ENCODE measurements at regions not wholly inside any gene's neighbourhood (a gene's known extent, or its start where the extent isn't known, plus 50 kb on each side); places are given as distances from the start of the nearest gene placed in this dataset.
"Not testable (repeated sequence)": the region's sequence is repeated elsewhere in the genome, so short reads cannot be mapped to it uniquely, and the experiment has no call there.

DNA sequence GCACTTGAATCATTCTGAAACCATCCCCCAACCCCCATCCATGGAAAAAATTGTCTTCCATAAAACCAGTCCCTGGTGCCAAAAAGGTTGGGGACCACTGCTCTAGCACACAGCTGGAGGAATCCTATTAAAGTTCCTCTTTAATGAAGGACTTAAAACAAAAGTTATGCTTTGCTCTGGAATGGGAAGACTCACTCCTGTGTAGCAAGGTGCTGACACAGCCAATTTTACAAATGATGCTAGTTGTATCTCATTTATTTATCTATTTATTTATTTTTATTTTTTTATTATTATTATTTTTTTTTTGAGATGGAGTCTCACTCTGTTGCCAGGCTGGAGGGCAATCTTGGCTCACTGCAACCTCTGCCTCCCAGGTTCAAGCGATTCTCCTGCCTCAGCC, 58.9 kb upstream of the NDUFV2 start:
- Mint-ChIP-seq H3K9me3 (ENCODE audit: low read depth) (no peaks in the 10 kb centered on the region), H3K27me3 (no peaks in the 10 kb centered on the region), H3K27ac (no peak overlapping the region), H3K36me3 (ENCODE audit: insufficient read depth) (no peaks in the 10 kb centered on the region), H3K4me1 (ENCODE audit: low read depth) (peaks cover 9% of the 10 kb centered on the region), H3K4me3 (ENCODE audit: low read depth) (no peak overlapping the region)
- TF ChIP-seq, protein P1, sequence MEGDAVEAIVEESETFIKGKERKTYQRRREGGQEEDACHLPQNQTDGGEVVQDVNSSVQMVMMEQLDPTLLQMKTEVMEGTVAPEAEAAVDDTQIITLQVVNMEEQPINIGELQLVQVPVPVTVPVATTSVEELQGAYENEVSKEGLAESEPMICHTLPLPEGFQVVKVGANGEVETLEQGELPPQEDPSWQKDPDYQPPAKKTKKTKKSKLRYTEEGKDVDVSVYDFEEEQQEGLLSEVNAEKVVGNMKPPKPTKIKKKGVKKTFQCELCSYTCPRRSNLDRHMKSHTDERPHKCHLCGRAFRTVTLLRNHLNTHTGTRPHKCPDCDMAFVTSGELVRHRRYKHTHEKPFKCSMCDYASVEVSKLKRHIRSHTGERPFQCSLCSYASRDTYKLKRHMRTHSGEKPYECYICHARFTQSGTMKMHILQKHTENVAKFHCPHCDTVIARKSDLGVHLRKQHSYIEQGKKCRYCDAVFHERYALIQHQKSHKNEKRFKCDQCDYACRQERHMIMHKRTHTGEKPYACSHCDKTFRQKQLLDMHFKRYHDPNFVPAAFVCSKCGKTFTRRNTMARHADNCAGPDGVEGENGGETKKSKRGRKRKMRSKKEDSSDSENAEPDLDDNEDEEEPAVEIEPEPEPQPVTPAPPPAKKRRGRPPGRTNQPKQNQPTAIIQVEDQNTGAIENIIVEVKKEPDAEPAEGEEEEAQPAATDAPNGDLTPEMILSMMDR (IDR thresholded peaks at IDR 0.05; ENCODE audit: unreplicated experiment): no peak
- DNase-seq (ENCODE audit: low spot score, unreplicated experiment): no peak

DNA sequence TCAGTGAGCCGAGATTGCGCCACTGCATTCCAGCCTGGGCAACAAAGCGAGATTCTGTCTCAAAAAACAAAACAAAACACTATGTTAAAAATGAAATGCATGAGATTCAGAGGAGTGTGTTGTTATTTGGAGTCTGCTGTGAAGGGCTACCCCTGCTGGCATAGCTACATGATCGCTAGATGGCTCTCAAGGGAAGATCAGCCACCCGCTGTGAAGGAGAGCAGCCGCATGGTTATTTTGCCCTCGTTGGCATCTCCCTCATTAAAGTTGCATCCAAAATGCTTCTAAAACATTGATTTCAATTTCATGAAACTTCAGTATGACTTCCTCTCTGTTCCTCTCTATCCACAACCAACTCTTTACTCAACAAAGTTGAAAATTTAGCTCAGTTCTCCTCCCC, 54.8 kb upstream of the NDUFV2 start:
- peaks cover 2% of the 10 kb centered on the region for H3K36me3 Mint-ChIP-seq (ENCODE audit: insufficient read depth)
- H3K27me3 Mint-ChIP-seq: no peaks in the 10 kb centered on the region
- TF ChIP-seq, protein P1 (IDR thresholded peaks at IDR 0.05; ENCODE audit: unreplicated experiment): no peak

DNA sequence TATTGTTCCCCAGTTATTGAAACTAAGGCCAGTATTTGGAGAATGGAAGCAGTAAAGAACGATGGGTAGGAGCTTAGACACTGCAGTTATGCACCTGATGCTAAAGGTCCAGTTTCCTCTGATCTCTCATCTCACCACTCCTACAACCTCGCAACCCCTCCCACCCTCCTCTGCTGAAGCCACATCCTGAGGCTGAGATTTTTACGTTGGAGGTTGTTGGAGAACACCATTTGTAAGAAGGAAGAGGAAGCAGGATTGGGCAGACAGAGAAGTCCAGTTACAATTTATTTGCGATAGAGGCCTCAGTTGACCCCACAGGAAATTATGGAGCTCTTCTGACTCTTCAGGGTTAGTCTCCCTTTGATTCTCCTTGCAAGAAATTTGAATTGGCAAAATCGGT, 54.3 kb upstream of the NDUFV2 start:
- peaks cover 21% of the 10 kb centered on the region for H3K9me3 Mint-ChIP-seq (ENCODE audit: low read depth)
- H3K4me1 Mint-ChIP-seq (ENCODE audit: low read depth): no peaks in the 10 kb centered on the region
- no peak overlapping the region for H3K27ac Mint-ChIP-seq
- no peaks in the 10 kb centered on the region for H3K27me3 Mint-ChIP-seq
- no peak overlapping the region for H3K4me3 Mint-ChIP-seq (ENCODE audit: low read depth)
- TF ChIP-seq, protein P1 (IDR thresholded peaks at IDR 0.05; ENCODE audit: unreplicated experiment): no peak
- H3K36me3 Mint-ChIP-seq (ENCODE audit: insufficient read depth): peaks cover 2% of the 10 kb centered on the region
- DNase-seq (ENCODE audit: low spot score, unreplicated experiment): no peak

More for the DNA sequence above, 54.8 kb upstream of the NDUFV2 start:
- DNase-seq (ENCODE audit: low spot score, unreplicated experiment): no peak
- Mint-ChIP-seq H3K4me1 (ENCODE audit: low read depth) (no peaks in the 10 kb centered on the region), H3K4me3 (ENCODE audit: low read depth) (no peak overlapping the region), H3K9me3 (ENCODE audit: low read depth) (peaks cover 16% of the 10 kb centered on the region), H3K27ac (no peak overlapping the region)

DNA sequence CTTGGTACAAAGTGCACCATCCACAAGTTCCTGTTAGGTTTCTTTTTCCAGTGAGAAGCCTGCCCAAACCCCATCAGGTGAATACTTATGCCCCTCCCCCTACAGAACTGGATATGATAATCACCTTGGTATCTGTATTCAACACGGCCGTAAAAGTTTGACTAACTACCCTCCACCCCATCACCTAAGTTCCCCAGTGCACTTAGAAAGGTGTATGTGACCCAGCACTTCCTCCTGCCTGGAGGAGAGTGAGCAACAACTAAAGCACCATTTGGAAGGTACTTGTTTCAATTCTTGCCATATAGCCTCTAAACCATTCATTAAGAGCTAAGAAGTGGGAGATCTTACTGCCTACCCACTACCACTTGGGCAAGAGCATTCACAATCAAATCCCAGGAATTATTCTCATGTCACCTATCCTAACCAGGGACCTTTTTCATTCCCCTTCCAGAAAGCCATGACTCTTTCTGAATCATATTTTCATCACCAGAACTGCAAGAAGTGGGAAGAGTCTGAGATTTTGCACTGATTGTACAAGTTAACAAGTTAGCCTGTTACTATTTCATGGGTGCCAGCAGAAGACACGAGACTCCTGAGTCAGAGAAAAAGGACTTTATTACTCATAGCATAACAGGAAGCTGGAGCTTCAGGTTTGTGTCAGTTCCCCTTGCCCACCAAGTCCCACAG, 53.5 kb upstream of the NDUFV2 start:
- Mint-ChIP-seq H3K4me1 (ENCODE audit: low read depth) (no peaks in the 10 kb centered on the region), H3K4me3 (ENCODE audit: low read depth) (no peak overlapping the region), H3K27me3 (no peaks in the 10 kb centered on the region), H3K9me3 (ENCODE audit: low read depth) (peaks cover 21% of the 10 kb centered on the region), H3K27ac (no peak overlapping the region), H3K36me3 (ENCODE audit: insufficient read depth) (peaks cover 2% of the 10 kb centered on the region)
- DNase-seq (ENCODE audit: low spot score, unreplicated experiment): no peak
- TF ChIP-seq, protein P1 (IDR thresholded peaks at IDR 0.05; ENCODE audit: unreplicated experiment): no peak

DNA sequence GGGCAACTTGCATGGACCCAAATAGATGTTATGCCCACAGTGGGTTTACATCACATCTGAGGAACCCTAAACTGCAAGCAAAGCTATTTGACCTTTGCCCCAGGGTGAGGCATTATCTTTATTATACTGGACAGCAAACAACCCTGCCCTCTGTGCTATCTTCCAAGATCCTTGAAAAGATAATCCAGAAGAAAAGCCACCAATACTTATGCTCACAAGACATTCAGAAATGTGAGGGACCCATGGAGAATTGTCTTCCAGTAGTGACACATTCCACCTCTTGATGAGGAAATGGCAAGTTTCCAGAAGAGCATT, 53.0 kb upstream of the NDUFV2 start:
- no peak for DNase-seq (ENCODE audit: low spot score, unreplicated experiment)
- Mint-ChIP-seq H3K4me1 (ENCODE audit: low read depth) (no peaks in the 10 kb centered on the region), H3K27me3 (no peaks in the 10 kb centered on the region), H3K9me3 (ENCODE audit: low read depth) (peaks cover 21% of the 10 kb centered on the region), H3K27ac (no peak overlapping the region), H3K36me3 (ENCODE audit: insufficient read depth) (peaks cover 2% of the 10 kb centered on the region), H3K4me3 (ENCODE audit: low read depth) (no peak overlapping the region)
- TF ChIP-seq, protein P1 (IDR thresholded peaks at IDR 0.05; ENCODE audit: unreplicated experiment): no peak

DNA sequence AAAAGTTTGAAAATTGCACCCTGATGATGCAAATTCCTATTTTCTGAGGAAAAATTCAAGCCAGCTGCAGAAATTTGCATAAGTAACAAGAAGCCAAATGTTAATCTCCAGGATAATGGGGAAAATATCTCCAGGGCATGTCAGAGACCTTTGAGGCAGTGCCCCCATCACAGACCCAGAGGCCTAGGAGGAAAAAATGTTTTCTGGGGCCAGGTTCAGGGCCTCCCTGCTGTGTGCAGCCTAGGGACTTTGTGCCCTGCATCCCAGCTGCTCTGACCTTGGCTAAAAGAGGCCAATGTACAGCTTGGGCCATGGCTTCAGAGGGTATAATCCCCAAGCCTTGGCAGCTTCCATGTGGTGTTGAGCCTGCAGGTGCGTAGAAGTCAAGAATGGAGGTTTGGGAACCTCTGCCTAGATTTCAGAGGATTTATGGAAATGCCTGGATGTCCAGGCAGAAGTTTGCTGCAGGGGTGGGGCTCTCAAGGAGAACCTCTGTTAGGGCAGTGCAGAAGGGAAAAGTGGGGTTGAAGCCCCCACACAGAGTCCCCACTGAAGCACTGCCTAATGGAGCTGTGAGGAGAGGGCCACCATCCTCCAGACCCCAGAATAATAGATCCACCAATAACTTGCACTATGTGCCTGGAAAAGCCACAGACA, 51.7 kb upstream of the NDUFV2 start:
- DNase-seq (ENCODE audit: low spot score, unreplicated experiment); H3K36me3 Mint-ChIP-seq (ENCODE audit: insufficient read depth); H3K27ac Mint-ChIP-seq; H3K4me3 Mint-ChIP-seq (ENCODE audit: low read depth); H3K4me1 Mint-ChIP-seq (ENCODE audit: low read depth); H3K27me3 Mint-ChIP-seq: not testable (repeated sequence)
- H3K9me3 Mint-ChIP-seq (ENCODE audit: low read depth): peaks cover 21% of the 10 kb centered on the region
